SK-N-SH treated with all-trans-retinoic acid at 6 μM for 48 hours (cell line): ENCODE measurements at regions not wholly inside any gene's neighbourhood (a gene's known extent, or its start where the extent isn't known, plus 50 kb on each side); places are given as distances from the start of the nearest gene placed in this dataset.
A peak's percentile ranks its signal among the peaks of the same experiment; 100 is the strongest.

Source experiments
- ATAC-seq: fragments of 200-7000 bp; cut with Tn5 transposase; 3 replicates; pipeline ENCODE4 v1.9.1; 2020; ENCODE audit warnings: mild to moderate bottlenecking, moderate library complexity
- ARNTL ChIP-seq: fragments of 450-650 bp; formaldehyde crosslinking; IDR thresholded peaks from 2 replicates; pipeline ENCODE4 v1.5.0; 2020; ENCODE audit warnings: low read depth, mild to moderate bottlenecking, moderate library complexity, borderline replicate concordance
- BACH2 ChIP-seq: fragments of 250-450 bp; sonication (Bioruptor Pico); IDR thresholded peaks from 2 replicates; pipeline ENCODE4 v1.9.0; 2021; ENCODE audit warnings: mild to moderate bottlenecking, borderline replicate concordance
- CSDC2 ChIP-seq: fragments of 250-450 bp; sonication (Bioruptor Pico); IDR thresholded peaks from 2 replicates; pipeline ENCODE4 v1.5.0; 2020; ENCODE audit warnings: mild to moderate bottlenecking, moderate library complexity
- ESRRG ChIP-seq: fragments of 250-450 bp; sonication (Bioruptor Pico); IDR thresholded peaks from 2 replicates; pipeline ENCODE4 v1.6.1; 2021; ENCODE audit warnings: mild to moderate bottlenecking
- GLIS3 ChIP-seq: fragments of 250-450 bp; sonication (Bioruptor Pico); IDR thresholded peaks from 2 replicates; pipeline ENCODE4 v1.5.0; 2020; ENCODE audit warnings: mild to moderate bottlenecking, moderate library complexity
- ISL1 ChIP-seq: fragments of 250-450 bp; sonication (Bioruptor Pico); IDR thresholded peaks from 2 replicates; pipeline ENCODE4 v2.1.2; 2022; ENCODE audit warnings: mild to moderate bottlenecking, moderate library complexity
- OSR1 ChIP-seq: fragments of 250-450 bp; sonication (Bioruptor Pico); IDR thresholded peaks from 2 replicates; pipeline ENCODE4 v1.8.0; 2022; ENCODE audit warnings: moderate library complexity, mild to moderate bottlenecking, inconsistent platforms
- PPARA ChIP-seq: fragments of 250-450 bp; sonication (Bioruptor Pico); IDR thresholded peaks from 2 replicates; pipeline ENCODE4 v1.5.0; 2020; ENCODE audit warnings: mild to moderate bottlenecking, borderline replicate concordance
- RARB ChIP-seq: fragments of 250-450 bp; sonication (Bioruptor Pico); IDR thresholded peaks from 2 replicates; pipeline ENCODE4 v1.8.0; 2021; ENCODE audit warnings: mild to moderate bottlenecking, moderate library complexity
- SNAI2 ChIP-seq: fragments of 250-450 bp; sonication (Bioruptor Pico); IDR thresholded peaks from 2 replicates; pipeline ENCODE4 v1.5.0; 2020; ENCODE audit warnings: mild to moderate bottlenecking, moderate library complexity
- TCF4 ChIP-seq: fragments of 250-450 bp; sonication (Bioruptor Pico); IDR thresholded peaks from 2 replicates; pipeline ENCODE4 v1.8.0; 2021; ENCODE audit warnings: mild to moderate bottlenecking, moderate library complexity, borderline replicate concordance
- TOX ChIP-seq: fragments of 250-450 bp; sonication (Bioruptor Pico); IDR thresholded peaks from 2 replicates; pipeline ENCODE4 v1.8.0; 2021; ENCODE audit warnings: mild to moderate bottlenecking, moderate library complexity, borderline replicate concordance
- ZC3H10 ChIP-seq: fragments of 250-450 bp; sonication (Bioruptor Pico); IDR thresholded peaks from 2 replicates; pipeline ENCODE4 v1.5.1; 2021; ENCODE audit warnings: mild to moderate bottlenecking, moderate library complexity
- ZFP3 ChIP-seq: fragments of 250-450 bp; sonication (Bioruptor Pico); IDR thresholded peaks from 2 replicates; pipeline ENCODE4 v1.5.0; 2020; ENCODE audit warnings: mild to moderate bottlenecking, moderate library complexity
- ZFP30 ChIP-seq: fragments of 450-650 bp; formaldehyde crosslinking; IDR thresholded peaks from 2 replicates; pipeline ENCODE4 v1.5.0; 2022; ENCODE audit warnings: mild to moderate bottlenecking, moderate library complexity
- ZNF565 ChIP-seq: fragments of 450-650 bp; formaldehyde crosslinking; conservative IDR thresholded peaks from 2 replicates; pipeline ENCODE4 v1.5.0; 2020; ENCODE audit warnings: low read depth, mild to moderate bottlenecking, moderate library complexity
- ZNF70 ChIP-seq: fragments of 450-650 bp; formaldehyde crosslinking; IDR thresholded peaks from 2 replicates; pipeline ENCODE4 v1.5.0; 2020; ENCODE audit warnings: mild to moderate bottlenecking, moderate library complexity
- ZNF8 ChIP-seq: fragments of 450-650 bp; formaldehyde crosslinking; IDR thresholded peaks from 2 replicates; pipeline ENCODE4 v1.5.0; 2020; ENCODE audit warnings: mild to moderate bottlenecking, moderate library complexity
- TF ChIP-seq, protein P1 (sequence below): fragments of 250-450 bp; sonication (Bioruptor Pico); IDR thresholded peaks from 2 replicates; pipeline ENCODE4 v1.8.0; 2021; ENCODE audit warnings: low read depth, mild to moderate bottlenecking, moderate library complexity, borderline replicate concordance
- TF ChIP-seq, protein P2 (sequence below): fragments of 250-450 bp; sonication (Bioruptor Pico); IDR thresholded peaks from 2 replicates; pipeline ENCODE4 v1.8.0; 2020; ENCODE audit warnings: mild to moderate bottlenecking, moderate library complexity, borderline replicate concordance
- TF ChIP-seq, protein P3 (sequence below): fragments of 250-450 bp; sonication (Bioruptor Pico); IDR thresholded peaks from 2 replicates; pipeline ENCODE4 v1.5.0; 2020; ENCODE audit warnings: mild to moderate bottlenecking, moderate library complexity
- TF ChIP-seq, protein P4 (sequence below): fragments of 250-450 bp; sonication (Bioruptor Pico); IDR thresholded peaks from 2 replicates; pipeline ENCODE4 v1.5.1; 2021; ENCODE audit warnings: mild to moderate bottlenecking, moderate library complexity

DNA sequence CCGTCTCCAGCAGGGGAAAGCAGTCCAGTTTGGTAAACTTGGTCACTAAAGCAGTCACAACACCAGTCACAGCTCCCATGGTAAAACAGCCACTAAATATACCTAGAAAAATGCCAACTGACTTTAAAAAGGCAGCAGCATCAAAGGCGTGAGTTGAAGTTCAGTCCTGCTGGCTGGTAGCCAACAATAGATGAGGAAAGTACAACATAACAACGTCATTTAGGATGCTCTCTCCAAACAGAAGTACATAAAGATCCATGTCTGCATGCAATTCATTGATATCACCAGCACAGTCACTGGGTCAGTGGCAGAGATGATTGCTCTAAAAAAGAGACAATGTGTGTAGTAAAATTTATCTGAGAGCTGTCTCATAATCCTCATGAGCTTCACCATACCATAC lies 59.3 kb upstream of the TMPO start:
- no peak for ATAC-seq
- TF ChIP-seq ZNF70 (CRISPR knock-in tag): no peak
- no peak for TF ChIP-seq GLIS3 (CRISPR knock-in tag)
- no peak for TF ChIP-seq ZNF565 (CRISPR knock-in tag)
- TF ChIP-seq OSR1: no peak
- TF ChIP-seq, protein P1, sequence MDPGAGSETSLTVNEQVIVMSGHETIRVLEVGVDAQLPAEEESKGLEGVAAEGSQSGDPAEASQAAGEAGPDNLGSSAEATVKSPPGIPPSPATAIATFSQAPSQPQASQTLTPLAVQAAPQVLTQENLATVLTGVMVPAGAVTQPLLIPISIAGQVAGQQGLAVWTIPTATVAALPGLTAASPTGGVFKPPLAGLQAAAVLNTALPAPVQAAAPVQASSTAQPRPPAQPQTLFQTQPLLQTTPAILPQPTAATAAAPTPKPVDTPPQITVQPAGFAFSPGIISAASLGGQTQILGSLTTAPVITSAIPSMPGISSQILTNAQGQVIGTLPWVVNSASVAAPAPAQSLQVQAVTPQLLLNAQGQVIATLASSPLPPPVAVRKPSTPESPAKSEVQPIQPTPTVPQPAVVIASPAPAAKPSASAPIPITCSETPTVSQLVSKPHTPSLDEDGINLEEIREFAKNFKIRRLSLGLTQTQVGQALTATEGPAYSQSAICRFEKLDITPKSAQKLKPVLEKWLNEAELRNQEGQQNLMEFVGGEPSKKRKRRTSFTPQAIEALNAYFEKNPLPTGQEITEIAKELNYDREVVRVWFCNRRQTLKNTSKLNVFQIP (CRISPR knock-in tag): no peak

DNA sequence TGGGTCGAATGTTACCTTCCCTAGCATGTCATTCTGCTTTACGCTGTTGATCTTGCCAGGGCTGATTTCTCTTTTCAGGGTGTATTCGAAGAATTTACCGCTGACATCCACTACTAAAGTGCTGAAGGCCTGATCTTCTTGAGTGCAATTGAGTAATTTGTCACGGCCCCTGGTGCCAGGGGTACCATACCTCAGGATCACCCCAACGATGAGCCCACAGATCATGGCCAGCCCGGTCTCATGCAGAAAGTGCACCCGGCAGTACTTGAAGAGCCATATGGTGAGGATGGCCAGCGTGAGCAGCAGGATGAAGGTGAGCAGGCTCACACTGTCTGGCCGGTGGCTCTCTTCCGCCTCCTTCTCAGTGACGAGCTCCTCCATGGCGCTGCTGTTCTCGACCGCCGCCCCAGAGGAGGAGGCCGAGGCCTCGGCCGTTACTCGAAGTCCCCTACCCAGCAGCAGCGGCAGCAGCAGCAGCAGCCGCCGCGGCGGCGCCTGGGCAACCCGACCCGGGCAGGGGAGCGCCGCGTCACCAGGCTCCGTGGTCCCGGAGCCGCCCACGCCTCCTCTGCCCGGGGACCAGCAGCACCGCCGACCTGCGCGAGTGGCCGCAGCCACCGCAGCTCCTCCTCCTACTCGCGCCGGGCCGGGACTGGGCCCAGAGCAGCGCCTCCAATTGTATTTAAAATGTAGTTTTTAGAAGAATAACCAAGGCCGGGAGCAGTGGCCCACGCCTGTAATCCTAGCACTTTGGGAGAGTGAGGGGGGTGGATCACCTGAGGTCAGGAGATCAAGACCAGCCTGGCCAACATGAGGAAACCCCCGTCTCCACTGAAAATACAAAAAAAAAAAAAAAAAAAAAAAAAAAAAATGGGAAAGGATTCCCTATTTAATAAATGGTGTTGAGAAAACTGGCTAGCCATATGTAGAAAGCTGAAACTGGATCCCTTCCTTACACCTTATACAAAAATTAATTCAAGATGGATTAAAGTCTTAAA lies 58.5 kb upstream of the TMPO start:
- TF ChIP-seq PPARA (no peak), TCF4 (no peak), ZC3H10 (no peak)
- ATAC-seq: peak; percentile 73

DNA sequence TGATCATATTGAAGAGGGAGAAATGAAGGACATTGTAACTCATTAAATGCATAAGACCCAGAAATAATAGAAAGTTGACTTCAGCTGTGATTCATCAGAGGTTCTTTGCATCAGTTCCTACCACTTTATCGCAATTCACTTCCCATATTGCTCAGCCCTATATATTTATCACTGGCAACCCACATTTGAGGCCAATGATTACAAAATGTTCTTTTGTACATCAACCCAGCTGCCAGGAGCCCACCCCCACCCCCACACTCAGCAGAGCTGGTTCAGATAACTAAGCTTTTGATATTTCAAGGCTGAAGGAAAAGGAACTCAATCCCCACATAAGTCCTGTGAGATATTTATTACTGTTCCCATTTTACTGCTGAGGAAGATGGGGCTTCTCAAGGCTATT lies 51.2 kb upstream of the TMPO start:
- TF ChIP-seq TOX (CRISPR knock-in tag): no peak
- no peak for TF ChIP-seq ESRRG (CRISPR knock-in tag)
- TF ChIP-seq ZFP3 (CRISPR knock-in tag): no peak
- no peak for TF ChIP-seq ISL1 (CRISPR knock-in tag)
- TF ChIP-seq, protein P2, sequence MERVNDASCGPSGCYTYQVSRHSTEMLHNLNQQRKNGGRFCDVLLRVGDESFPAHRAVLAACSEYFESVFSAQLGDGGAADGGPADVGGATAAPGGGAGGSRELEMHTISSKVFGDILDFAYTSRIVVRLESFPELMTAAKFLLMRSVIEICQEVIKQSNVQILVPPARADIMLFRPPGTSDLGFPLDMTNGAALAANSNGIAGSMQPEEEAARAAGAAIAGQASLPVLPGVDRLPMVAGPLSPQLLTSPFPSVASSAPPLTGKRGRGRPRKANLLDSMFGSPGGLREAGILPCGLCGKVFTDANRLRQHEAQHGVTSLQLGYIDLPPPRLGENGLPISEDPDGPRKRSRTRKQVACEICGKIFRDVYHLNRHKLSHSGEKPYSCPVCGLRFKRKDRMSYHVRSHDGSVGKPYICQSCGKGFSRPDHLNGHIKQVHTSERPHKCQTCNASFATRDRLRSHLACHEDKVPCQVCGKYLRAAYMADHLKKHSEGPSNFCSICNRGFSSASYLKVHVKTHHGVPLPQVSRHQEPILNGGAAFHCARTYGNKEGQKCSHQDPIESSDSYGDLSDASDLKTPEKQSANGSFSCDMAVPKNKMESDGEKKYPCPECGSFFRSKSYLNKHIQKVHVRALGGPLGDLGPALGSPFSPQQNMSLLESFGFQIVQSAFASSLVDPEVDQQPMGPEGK (CRISPR knock-in tag): no peak
- no peak for TF ChIP-seq BACH2
- TF ChIP-seq PPARA: no peak
- TF ChIP-seq ZFP30 (CRISPR knock-in tag): no peak
- no peak for TF ChIP-seq ZC3H10
- TF ChIP-seq CSDC2: no peak
- no peak for TF ChIP-seq ARNTL (CRISPR knock-in tag)
- TF ChIP-seq, protein P3, sequence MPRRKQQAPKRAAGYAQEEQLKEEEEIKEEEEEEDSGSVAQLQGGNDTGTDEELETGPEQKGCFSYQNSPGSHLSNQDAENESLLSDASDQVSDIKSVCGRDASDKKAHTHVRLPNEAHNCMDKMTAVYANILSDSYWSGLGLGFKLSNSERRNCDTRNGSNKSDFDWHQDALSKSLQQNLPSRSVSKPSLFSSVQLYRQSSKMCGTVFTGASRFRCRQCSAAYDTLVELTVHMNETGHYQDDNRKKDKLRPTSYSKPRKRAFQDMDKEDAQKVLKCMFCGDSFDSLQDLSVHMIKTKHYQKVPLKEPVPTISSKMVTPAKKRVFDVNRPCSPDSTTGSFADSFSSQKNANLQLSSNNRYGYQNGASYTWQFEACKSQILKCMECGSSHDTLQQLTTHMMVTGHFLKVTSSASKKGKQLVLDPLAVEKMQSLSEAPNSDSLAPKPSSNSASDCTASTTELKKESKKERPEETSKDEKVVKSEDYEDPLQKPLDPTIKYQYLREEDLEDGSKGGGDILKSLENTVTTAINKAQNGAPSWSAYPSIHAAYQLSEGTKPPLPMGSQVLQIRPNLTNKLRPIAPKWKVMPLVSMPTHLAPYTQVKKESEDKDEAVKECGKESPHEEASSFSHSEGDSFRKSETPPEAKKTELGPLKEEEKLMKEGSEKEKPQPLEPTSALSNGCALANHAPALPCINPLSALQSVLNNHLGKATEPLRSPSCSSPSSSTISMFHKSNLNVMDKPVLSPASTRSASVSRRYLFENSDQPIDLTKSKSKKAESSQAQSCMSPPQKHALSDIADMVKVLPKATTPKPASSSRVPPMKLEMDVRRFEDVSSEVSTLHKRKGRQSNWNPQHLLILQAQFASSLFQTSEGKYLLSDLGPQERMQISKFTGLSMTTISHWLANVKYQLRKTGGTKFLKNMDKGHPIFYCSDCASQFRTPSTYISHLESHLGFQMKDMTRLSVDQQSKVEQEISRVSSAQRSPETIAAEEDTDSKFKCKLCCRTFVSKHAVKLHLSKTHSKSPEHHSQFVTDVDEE (CRISPR knock-in tag): no peak
- no peak for TF ChIP-seq RARB
- TF ChIP-seq, protein P4, sequence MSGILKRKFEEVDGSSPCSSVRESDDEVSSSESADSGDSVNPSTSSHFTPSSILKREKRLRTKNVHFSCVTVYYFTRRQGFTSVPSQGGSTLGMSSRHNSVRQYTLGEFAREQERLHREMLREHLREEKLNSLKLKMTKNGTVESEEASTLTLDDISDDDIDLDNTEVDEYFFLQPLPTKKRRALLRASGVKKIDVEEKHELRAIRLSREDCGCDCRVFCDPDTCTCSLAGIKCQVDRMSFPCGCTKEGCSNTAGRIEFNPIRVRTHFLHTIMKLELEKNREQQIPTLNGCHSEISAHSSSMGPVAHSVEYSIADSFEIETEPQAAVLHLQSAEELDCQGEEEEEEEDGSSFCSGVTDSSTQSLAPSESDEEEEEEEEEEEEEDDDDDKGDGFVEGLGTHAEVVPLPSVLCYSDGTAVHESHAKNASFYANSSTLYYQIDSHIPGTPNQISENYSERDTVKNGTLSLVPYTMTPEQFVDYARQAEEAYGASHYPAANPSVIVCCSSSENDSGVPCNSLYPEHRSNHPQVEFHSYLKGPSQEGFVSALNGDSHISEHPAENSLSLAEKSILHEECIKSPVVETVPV (CRISPR knock-in tag): no peak
- TF ChIP-seq TCF4: no peak
- TF ChIP-seq SNAI2 (CRISPR knock-in tag): no peak
- TF ChIP-seq, protein P1 (CRISPR knock-in tag): no peak
- TF ChIP-seq ZNF70 (CRISPR knock-in tag): no peak
- TF ChIP-seq ZNF8 (CRISPR knock-in tag): no peak
- ATAC-seq: no peak
